ENCODE measurements at regions not wholly inside any gene's neighbourhood (a gene's known extent, or its start where the extent isn't known, plus 50 kb on each side); places are given as distances from the start of the nearest gene placed in this dataset.

DNA sequence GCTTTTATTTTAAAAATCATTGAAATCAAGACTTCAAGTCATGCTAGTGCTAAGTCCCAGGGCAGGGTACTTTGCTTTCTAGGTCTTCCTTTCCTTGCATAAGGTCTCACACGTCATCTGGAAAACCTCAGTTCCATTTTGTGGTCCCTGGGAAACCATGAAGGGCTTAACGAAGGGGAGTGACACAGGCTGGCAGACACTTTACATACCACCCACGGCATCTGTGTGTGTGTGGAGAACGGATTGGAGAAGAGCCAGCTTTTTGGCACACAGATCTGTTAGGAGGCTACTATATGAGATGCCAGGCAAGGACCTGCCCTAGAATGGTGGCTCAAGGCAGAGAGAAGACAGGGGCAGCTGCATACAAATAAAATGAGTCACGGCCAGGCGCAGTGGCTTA is 107.5 kb upstream of the NSMCE3 start:
- TF ChIP-seq, protein P1, sequence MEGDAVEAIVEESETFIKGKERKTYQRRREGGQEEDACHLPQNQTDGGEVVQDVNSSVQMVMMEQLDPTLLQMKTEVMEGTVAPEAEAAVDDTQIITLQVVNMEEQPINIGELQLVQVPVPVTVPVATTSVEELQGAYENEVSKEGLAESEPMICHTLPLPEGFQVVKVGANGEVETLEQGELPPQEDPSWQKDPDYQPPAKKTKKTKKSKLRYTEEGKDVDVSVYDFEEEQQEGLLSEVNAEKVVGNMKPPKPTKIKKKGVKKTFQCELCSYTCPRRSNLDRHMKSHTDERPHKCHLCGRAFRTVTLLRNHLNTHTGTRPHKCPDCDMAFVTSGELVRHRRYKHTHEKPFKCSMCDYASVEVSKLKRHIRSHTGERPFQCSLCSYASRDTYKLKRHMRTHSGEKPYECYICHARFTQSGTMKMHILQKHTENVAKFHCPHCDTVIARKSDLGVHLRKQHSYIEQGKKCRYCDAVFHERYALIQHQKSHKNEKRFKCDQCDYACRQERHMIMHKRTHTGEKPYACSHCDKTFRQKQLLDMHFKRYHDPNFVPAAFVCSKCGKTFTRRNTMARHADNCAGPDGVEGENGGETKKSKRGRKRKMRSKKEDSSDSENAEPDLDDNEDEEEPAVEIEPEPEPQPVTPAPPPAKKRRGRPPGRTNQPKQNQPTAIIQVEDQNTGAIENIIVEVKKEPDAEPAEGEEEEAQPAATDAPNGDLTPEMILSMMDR (IDR thresholded peaks at IDR 0.05; ENCODE audit: control extremely low read depth, extremely low read depth, low read depth, missing control alignments): no peak
- POLR2A ChIA-PET: no interaction called here
- CTCF ChIA-PET: interaction anchor here (1.1 kb wide), 1 partner anchor 8 kb away, joined by 4 read pairs; no protein-coding TSS in a partner anchor
- DNase-seq (ENCODE audit: extremely low spot score): no peak

DNA sequence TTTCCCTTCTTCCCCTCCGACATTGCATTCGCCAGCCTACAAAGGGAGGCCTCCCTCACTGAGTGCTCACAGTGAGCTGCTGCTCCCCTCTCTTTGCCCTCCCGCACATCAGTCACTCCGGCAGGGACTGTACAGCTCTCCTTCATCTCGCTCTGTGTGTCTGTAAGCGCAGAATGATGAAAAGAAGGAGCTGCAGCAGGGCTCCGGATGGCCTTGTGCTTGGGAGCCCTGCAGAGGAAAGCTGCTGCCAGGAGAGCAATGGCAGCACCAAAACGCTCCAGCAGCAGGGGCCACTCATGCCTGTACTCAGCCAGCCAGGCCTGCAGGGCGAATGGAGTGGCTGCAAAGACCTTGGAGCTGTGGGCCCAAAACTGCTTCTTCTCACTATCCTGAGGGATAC is 107.0 kb upstream of the NSMCE3 start:
- CTCF ChIA-PET: interaction anchor here (1.1 kb wide), 1 partner anchor 9 kb away, joined by 4 read pairs; no protein-coding TSS in a partner anchor
- TF ChIP-seq, protein P1 (IDR thresholded peaks at IDR 0.05; ENCODE audit: control extremely low read depth, extremely low read depth, low read depth, missing control alignments): no peak
- no peak for DNase-seq (ENCODE audit: extremely low spot score)
- POLR2A ChIA-PET: no interaction called here

DNA sequence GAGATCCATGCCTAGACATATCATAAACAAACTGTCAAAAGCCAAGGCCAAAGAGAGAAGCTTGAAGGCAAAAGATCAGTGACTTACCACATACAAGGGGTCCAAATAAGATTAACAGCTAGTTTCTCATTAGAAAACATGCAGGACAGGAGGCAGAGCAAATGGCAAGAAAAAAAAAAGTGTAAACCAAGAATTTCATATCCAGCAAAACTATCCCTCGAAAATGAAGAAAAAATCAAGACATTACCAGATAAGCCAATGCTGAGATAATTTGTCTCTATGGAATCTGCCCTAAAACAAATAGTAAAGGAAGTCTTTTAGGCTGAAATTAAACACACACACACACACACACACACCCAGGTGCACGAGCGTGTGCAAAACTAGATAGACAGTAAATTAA is 99.6 kb upstream of the NSMCE3 start:
- ChIA-PET CTCF (no interaction called here), POLR2A (no interaction called here)
- DNase-seq (ENCODE audit: extremely low spot score): no peak
- TF ChIP-seq, protein P1 (IDR thresholded peaks at IDR 0.05; ENCODE audit: control extremely low read depth, extremely low read depth, low read depth, missing control alignments): no peak

DNA sequence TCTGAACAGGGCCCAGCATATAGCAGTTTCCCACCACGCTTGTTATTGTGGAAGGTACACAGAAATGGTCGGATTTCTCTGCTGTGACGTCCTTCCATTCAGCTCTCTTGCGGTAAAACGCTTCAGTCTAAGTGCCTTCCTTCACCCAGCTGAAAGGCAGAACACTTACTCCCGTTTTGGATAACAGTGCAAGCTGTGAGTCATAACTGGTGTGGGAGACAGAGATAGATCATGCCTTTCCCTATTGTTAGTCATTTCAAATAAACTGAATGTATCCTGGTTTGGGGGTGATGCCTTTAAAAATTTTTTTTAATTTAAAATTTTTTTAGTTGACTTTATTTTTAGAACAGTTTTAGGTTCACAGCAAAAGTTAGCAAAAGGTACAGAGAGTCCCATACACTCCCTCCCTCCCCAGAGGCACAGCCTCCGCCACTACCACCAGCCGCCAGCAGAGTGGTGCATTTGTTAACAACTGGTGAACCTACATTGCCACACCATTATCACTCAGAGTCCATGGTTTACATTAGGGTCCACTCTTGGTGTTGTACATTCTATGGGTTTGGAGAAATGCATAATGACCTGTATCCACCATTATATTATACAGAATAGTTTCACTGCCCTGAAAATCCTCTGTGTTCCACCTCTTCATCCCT is 94.9 kb upstream of the NSMCE3 start:
- CTCF ChIA-PET: no interaction called here
- DNase-seq (ENCODE audit: extremely low spot score): no peak
- POLR2A ChIA-PET: no interaction called here
- TF ChIP-seq, protein P1 (IDR thresholded peaks at IDR 0.05; ENCODE audit: control extremely low read depth, extremely low read depth, low read depth, missing control alignments): no peak

DNA sequence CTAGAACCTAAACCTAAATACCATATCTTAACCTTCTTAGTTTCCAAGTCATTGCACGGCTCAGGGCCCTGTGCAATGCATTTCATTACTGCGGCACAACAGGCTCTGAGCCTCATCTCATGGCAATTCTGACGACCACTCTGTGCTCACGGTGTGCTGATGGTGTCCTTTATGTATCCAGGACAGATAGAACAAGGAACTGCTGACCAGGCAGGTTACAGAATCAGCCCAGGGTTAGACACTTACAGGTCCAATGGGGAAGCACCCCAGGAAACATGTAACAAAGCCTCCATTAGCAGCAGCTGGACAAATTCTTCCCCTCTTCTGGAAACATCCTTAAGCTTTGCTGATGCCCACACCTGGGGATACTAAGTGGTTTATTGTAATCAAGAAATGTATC is 91.9 kb upstream of the NSMCE3 start:
- ChIA-PET CTCF (no interaction called here), POLR2A (no interaction called here)
- TF ChIP-seq, protein P1 (IDR thresholded peaks at IDR 0.05; ENCODE audit: control extremely low read depth, extremely low read depth, low read depth, missing control alignments): no peak
- no peak for DNase-seq (ENCODE audit: extremely low spot score)

DNA sequence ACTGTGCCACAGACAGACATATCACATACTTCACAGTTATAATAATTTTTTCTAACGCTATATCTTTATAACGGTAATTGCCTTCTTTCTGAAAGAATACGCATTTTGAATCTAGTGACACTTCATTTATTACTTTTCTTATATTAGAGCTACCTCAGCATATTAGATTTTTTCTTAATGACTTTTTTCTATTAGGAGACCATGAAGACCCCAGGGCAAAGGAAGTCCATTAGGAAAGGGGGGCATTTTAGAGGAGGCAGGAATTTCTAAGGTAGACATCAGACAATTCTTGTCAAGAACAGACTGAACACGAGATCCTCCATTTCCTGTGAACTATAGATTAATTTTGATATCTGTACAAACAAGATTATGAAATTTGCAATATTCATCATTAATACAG is 90.5 kb upstream of the NSMCE3 start:
- TF ChIP-seq, protein P1 (IDR thresholded peaks at IDR 0.05; ENCODE audit: control extremely low read depth, extremely low read depth, low read depth, missing control alignments): no peak
- ChIA-PET POLR2A (no interaction called here), CTCF (no interaction called here)
- DNase-seq (ENCODE audit: extremely low spot score): no peak

All from GM10248 (cell line).